Tongue (tissue), 1 donor: ENCODE measurements at regions not wholly inside any gene's neighbourhood (a gene's known extent, or its start where the extent isn't known, plus 50 kb on each side); places are given as distances from the start of the nearest gene placed in this dataset.

ENCODE experiments used
- DNase-seq: peaks from one replicate; pipeline ENCODE4 v3.0.0-alpha.2; 2015

DNA sequence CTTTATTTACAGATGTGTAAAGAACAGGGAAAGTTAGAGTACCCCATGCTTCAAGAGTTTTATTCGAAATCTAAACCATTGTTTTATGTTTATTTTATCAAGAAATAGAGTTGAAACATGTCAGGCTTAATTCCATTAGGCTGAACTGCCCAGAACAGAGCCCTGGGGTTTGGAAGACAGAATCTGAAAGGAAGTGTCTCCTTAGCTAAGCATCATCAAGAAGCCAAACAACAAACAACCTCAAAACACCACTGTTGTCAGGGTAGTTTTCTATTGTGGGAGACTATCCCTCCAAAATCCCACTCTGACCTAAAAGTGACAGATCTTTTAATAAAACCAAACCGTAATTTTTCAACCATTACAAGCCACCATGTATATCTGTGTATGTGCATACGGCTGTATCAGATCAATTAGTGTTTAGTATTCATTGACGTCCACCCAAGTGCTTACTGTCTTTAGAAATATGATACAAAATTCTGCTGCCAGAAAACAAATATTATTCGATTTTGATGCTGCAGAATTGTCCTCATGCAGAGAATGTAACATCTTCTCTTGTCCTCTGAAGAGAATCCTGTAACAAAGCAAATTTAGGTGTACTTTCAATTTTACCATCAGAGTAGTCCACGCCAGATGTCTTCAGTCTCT lies 271.9 kb upstream of the TMEM161B start:
- no peak for DNase-seq

DNA sequence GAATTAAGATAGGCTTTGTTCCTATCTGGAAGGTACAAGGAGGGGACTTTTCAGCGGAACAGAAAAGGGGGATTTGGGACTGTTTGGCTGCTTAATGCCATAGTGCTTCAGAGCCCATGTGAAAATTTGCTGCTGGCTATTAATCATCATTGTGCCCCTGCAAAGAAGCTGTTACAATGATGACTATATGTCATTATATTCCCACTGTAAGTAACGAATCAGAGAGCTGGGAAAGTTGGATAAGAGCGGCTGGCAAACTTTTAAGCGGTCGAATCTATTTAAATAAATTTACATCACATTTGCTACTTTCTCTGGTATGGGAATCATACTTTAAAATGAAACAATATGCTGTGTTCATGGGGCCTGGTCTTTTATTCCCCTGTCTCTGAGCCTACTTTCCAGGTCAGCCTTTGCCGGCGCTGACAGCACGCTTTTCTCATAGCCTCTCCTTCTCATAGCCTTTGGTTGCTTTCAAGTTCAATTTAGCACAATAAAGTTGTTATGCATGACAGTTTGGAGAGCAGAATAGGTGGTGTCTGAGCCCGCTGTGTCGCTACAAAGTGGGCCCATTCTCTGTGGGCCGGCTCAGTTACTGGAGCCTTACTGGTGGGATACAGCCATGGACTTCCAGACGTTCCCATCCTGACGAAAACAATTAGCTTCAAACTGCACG lies 271.2 kb upstream of the TMEM161B start:
- DNase-seq, result no peak

DNA sequence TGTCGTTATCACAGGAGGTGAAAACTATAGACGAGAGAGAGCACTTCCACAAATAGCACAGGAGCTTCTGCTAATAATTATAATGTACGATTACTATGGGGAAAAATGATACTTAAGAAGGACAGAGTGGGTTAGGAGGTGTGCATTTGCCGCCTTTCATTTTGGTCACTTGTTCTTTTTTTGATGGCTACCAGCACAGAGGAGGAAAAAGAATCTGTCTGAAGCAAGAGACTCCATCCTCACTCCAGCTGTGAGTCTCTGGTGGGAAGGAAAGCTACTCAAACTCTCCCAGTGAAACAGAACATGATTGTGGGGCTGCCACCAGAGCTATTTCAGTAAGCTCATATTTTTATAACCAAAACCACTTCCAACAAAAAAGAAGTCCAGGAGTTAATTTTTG lies 270.4 kb upstream of the TMEM161B start:
- no peak for DNase-seq

DNA sequence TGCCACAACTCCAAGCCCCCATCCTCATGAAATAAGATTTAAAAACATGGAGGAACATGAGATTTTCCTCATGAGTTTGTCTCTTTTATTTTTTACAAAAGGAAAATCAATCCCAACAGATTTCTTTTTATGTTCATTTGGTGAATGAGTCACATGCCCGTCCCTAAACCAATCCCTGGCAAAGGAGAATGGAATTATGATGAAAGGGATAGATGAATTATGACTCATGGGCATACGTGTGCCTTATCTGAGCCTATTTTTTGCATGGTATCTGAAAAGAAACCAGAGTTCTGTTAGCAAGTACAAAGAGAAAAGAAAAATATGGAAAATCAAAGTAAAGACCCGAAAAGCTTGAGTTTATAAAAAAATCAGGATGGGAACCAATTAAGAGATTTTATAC lies 267.5 kb upstream of the TMEM161B start:
- no peak for DNase-seq

DNA sequence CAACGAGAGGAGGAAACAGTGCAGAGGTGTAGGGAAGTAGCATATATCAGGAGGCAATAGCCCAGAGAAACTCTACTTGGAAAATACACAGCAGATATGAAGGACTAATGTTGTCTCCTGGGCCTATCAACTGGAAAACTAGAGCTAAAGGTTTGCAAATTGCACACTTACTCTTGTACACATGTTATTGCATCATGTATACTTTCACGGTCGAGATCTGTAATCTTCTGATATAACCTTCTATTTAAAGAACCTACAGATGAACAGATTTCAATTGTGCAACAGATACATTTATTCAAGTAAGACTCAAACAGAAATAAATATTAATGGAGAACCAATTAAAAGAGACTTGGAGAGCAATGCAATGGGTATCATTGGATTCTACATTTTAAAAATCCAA lies 256.3 kb upstream of the TMEM161B start:
- no peak for DNase-seq

DNA sequence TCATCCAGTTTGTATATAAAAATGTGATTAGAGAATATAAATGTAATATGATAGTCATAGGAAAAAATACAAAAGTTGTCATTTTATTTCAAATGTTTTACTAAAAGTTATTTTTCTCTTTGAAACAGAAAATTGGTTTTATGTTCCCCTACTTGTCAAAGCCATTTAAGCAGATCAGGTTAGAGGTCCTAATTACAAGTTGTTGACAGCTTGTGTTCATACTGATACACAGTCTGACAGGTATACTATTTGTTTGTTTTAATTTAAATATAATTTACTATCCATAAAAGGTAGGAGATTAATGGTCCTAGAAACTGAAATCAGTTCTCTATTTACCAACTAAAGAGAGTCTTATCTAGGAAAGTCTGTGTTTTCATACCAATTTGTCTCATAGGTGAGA lies 250.4 kb upstream of the TMEM161B start:
- DNase-seq, result no peak

DNA sequence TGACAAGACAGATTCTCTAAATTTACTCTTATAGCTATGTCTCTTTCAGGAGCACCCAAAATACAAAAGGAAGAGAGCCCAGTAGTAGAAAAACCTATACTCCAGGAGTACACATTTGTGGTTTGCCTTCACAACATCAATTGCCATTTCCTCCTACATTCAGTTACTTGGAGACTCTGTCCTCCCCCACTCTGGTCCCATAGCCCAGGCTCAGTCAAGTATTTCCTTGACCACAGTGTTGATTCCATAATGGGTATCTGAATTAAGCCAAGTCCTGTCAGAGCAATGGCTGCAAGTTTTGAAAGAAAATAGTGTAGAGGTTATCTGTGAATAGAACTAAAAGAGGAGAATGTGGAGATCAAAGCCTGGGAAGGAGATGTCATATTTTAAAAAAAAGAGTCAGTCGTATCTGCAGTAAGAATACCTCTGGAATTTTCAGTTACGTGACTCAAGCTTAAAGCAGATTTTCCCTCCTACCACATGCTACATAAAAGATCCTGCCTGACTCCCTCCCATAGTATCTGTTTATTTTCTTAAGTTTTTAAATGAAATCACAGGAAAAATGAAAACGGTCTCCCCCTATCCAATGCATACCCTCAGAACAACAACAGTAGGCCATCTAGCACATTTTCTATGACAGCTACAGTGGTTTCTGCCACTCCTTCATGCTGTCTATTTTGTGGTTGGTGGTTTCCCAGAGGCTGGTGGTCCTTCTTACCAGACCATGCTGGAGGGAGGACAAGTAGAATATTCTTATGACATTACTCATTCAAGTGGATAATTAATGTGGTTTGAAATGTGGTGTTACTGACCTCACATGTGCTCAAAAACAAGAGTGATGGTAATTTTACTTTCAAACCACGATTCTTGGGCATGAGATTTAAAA lies 249.7 kb upstream of the TMEM161B start:
- no peak for DNase-seq

DNA sequence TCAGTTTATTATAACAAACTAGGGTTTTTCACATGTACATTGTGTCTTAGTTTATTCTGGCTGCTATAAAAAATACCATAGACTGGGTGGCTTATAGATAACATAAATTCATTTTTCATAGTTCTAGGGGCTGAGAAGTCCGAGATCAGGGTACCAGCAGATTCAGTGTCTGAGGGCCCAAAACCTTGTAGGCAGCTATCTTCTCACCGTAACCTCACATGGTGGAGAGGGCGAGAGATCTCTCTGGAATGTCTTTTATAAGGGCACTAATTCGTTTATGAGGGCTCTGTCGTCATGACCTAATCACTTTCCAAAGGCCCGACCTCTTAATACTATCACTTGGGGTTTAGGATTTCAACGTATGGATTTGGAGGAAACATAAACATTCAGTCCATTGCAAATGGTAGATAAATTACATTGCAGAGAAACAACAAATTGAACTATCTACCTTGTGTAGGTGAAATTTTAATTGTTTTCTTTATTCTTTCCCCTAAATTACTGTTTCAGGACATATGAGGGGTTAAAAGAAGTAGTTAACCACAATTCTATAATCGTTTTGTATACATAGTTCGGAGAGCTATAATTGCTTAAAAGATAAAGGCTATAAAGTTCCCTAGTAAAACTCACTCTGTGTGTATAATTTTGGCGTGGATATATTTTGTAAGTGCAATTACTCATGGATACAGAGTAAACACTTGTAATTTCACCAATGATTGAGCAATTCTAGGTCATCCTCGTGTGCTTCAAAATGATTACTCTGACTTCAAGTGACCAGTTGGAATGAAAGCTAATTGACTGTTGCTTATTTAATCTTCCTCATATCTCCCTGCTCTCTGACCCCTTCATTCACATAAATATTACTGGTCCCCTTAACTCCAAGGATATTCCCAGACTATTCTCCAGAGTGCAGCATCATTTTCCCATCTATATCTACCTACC lies 247.5 kb upstream of the TMEM161B start:
- no peak for DNase-seq

DNA sequence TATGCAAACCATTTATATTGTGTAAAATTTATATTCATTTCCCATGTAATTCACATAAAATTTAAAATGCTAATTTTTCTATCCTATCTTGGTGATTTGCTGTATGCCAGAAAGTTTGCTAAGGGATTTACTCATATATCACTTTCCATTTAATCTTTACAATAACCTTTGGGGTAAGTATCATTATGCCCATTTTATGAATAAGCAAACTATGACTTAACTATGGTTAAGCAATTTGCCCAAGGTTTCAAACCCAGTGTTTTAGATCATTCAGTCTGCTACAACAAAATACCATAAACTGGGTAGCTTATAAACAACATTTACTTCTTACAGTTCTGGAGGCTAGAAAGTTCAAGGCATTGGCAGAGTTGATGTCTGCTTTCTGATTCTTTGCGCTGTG lies 246.4 kb upstream of the TMEM161B start:
- no peak for DNase-seq

DNA sequence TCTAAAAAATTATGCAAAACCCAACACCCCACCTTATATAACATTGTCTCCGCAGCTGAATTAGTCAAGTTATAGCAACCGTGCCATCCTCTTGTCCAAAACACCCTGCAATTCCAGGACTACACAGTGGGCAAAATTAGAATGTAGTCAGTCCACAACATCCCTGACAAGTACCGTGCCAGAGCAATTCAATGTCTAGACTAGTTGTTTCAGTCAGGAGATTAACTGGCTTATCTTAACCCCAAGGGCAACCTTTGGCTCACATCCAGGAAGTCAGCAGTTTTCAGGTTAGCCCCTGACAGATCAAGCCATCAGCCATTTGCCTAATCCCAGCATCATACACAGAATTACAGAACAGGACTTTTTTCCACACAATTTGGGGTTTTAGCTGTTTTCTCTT lies 240.8 kb upstream of the TMEM161B start:
- no peak for DNase-seq

DNA sequence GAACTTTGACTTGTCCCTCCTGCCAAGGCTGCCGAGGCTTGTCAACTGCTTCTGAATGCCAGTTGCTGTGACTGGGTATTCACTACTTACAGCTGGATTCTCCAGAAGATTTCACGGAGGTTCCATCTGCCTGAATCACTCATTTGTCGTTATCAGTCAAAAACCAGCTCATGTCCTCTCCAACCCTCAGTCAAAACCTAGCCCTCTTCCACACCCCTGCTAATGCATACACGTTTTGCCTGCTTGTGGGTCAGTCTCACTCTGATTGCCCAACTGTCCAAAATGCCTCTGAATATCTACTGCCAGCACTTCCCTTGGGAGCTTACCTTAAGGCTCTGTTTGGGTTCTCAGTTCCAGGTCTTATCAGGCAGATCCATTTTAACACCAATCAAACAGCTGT lies 238.6 kb upstream of the TMEM161B start:
- DNase-seq, result no peak

DNA sequence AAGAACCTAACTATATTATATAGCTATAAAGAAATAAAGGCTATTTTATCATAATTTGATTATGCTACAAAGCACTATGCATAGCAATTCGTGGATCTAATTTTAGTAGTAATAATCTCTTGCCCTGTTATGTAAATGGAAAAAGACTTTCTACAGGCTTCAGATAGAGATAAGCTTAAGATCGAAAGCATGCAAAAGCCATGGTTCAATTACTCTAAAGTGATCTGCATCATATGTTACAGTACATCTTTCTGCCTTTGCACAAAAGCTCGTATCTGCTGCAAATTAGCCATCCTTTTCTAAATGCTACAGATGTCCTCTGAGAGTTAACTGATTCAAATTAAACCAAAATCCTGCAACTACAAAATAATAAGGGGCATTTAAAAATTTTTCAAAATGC lies 234.8 kb upstream of the TMEM161B start:
- DNase-seq, result no peak

DNA sequence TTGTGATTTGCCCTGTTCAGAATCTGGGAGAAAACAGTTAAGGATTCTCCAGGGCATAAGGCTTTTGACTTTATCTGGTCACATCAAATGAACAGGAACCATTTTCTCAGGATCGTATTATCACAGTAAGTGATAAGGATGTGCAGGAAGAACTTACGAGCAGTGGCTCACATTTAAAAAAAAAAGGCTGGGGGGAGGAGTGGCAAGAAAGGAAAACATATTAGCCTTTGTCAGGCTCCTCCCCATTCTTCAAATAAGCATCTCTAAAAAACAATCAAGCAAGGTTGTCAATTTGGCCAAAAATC lies 234.3 kb upstream of the TMEM161B start:
- DNase-seq, result no peak

DNA sequence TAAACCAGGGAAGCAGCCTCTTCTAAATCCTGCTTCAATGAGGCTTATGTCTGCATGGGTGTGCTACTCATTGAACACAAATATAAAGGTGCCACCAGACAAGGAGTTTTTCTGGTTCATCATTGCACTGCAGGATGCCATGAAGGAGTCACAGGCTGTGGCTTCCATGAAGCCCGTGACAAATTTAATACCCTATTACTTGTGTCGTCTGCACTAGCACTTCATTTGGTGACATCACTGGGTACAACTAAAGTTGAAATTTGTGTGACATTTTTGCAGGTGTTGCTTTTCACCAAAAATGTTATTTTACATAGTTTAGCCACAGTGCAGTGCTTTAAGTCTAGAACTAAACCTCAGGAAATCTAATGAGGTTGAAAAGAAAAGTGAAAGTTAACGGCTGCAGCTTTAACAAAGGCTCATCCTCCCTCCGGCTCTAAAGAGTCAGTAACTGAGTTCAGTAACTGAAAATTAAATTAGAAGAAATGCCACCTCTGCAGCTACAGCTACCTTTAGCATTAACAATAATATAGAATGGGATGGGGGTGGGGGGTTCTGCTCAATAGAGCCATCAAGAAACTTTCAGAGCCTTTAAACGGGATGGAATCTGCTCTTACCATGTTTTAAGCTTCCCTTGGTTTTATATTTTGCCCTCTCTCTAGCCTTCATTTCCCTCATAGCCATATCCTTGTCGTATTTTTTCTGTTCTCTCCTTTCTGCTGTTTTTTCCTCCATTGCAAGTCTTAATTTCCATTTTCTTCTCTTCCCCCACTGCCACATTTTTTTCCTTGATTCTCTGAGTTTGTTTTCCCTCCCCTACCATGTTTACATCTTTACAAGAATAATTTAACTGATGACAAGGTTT lies 233.8 kb upstream of the TMEM161B start:
- DNase-seq, result peak; percentile 5

DNA sequence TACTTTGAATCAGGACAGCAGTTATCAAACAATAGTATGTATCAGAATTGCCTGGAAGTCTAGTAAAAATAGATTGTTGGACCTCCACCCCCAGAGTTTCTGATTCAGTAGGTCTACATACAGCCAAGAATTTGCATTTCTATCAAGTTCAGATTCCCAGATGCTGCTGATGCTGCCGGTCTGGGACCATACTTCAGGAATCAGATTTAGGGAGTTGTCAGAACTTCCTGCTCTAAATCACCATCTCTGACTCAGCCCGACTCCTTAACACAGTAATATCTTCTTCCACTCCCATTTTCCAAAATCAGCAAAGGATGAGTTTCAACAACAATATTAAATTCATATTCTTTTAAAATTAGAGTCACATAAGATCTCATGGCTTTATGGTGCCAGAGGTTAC lies 227.2 kb upstream of the TMEM161B start:
- DNase-seq, result no peak

DNA sequence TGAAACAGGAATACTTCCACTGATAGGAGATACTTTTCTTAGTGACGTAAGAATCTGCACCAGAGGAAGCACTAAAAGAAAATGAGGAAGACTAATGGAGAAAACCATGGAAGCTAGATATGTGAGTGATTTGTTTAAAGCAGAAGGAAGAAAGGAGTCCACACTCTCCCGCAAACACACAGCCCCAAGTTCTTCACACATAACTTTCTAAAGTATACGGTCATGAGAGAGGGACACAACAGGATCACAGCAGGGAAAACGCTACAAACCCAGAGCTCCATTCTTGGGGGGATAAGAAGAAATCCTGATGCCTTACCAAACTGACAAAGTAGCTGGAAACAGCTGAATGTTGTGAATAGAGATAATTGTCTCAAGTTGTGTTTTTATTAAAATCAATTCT lies 222.2 kb upstream of the TMEM161B start:
- no peak for DNase-seq

DNA sequence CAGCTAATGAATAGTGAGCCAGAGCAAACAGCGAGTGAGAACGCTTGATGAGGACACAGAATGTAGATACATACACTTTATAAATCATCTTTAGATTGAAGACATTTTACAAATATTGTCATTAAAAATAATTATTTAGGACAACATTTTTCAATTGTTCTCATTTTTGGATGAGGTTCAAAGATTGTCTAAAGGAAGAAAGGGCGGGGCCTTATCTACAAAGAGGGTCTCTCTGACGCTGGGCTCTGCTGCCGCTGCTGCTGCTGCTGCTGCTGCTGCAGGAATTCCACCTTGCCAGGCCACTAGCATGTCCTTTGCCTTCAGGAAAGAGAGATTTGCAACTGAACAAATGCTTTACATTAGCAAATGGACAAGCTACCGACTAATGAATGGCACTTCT lies 220.7 kb upstream of the TMEM161B start:
- no peak for DNase-seq

DNA sequence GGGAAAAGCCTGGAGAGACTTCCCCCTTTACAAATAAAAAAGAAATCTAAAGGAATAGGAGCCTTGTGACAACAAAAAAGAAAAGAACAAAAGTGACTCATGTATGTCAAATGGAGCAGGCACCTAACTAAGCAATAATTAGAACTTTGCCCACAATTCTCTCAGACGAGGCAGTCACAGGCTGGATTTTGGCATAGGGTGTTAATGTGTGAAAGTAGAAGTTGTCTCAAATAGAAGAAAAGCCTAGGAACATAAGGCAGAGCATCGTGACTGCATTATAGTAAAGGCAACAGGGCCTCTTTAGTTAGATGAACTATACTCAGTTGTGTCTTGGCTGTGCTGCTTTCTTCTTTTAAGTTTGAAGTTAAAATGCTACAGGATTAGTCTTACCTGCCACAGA lies 219.9 kb upstream of the TMEM161B start:
- no peak for DNase-seq

DNA sequence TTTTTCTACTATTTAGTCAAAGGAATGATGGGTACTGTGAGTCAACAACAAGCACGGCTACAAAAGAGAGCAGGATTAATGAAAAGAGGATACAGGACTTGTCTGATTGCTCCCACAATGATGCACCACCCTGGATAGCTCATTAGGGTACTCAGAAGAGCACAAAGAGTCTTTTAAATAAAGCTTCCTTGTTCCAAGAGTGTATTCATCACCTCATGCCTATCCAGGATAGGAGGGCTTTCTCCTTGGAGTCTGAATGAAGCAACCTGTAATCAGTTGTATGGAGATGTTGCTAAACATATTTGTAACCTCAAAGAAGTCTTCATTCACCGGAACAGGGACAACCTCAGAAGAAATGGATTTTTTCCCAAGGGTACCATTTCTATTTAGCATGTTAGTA lies 219.5 kb upstream of the TMEM161B start:
- DNase-seq, result no peak

DNA sequence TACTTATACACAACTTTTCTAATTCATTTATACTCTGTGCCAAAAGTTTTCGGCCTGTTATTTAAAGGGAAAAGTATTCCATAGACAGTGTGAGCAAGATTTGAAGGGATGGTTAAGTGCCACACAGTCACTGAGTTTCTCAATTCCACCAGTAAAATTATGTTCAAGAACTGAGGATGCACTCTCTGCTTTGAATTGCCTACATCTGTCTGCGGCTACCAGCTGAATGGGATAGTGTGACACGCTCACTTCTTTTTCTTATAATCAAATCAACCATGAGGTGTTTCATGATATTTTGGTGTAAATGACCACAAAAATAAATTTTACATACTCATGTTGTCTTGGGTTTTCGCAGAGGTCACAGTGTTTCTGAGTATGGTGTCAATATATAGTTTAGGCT lies 218.4 kb upstream of the TMEM161B start:
- DNase-seq, result no peak

DNA sequence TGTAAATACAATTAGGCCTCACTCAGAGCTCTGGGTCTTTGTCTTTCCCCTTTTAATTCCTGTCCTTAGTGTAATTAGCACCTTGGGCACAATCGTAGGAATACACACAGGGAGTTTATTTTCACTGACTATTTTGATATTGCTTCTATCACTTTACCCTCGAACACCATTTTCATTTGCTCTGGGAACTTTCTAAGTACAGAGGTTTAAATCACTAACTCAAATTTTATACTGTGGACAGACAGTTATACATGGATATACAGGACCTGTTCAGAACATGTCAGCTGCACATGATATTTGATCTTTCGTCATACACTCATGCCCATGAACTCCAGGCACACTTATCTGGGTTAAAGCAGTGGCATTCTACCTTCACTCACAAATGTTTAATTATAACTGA lies 217.8 kb upstream of the TMEM161B start:
- DNase-seq, result no peak

DNA sequence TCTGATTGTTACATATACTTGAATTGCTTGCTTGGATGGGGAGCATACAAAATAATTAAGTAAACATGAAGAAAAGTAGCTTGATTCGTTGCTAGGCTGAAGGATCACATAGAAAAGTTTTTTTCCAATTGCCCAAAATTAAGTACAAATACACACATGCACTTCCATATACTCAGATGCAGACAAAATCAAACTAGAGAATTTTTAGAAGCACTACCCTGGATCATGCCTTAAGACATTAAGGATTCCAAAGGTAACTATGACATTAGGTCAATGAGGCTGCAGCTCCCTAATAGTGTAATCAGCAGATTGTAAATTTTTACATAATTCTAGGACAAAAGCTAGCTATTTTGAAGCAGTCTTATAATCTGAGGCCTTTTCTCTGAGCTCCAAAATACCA lies 216.9 kb upstream of the TMEM161B start:
- no peak for DNase-seq
